ENCODE measurements at regions not wholly inside any gene's neighbourhood (a gene's known extent, or its start where the extent isn't known, plus 50 kb on each side); places are given as distances from the start of the nearest gene placed in this dataset.

GRCh38 chr4:10889819-10890218 lies 205.3 kb upstream of the CLNK start:
- TF ChIP-seq CTCF (IDR thresholded peaks at IDR 0.05 in 2 of 3, conservative IDR thresholded peaks at IDR 0.05 in 1 of 3; ENCODE audit: borderline replicate concordance in 1 of 3, insufficient read depth in 1 of 3, low read depth in 2 of 3, low read length in 2 of 3): peak in 1 of 3 experiments; percentile 38; a peak in 1 of 6 replicates
- no peak for TF ChIP-seq SIN3A (IDR thresholded peaks at IDR 0.05; ENCODE audit: low read depth)
- no peak for TF ChIP-seq REST (IDR thresholded peaks at IDR 0.05; ENCODE audit: low read depth)
- TF ChIP-seq ATF3 (IDR thresholded peaks at IDR 0.05): no peak
- no peak for TF ChIP-seq POLR2AphosphoS5 (IDR thresholded peaks at IDR 0.05; ENCODE audit: low read depth, low read length)
